ENCODE measurements at regions not wholly inside any gene's neighbourhood (a gene's known extent, or its start where the extent isn't known, plus 50 kb on each side); places are given as distances from the start of the nearest gene placed in this dataset.

GRCh38 chr5:169350759-169351240, 49.9 kb upstream of the SLIT3 start:
- no peak for DNase-seq

All from NCI-H526 treated with DMSO at 0.1 percent for 48 hours (cell line).